WTC11 (cell line): ENCODE measurements at regions not wholly inside any gene's neighbourhood (a gene's known extent, or its start where the extent isn't known, plus 50 kb on each side); places are given as distances from the start of the nearest gene placed in this dataset.
A peak's percentile ranks its signal among the peaks of the same experiment; 100 is the strongest.

Experiments
- ATAC-seq: fragments of 200-7000 bp; cut with Tn5 transposase; 2 replicates; pipeline ENCODE4 v1.10.0; 2021; ENCODE audit warnings: mild to moderate bottlenecking, moderate library complexity
- CTCF ChIA-PET: fragments of 300-600 bp; sonication (Branson Sonifier 250); formaldehyde crosslinking; loops from one replicate; lab custom pipeline; 2021; ENCODE audit warnings: antibody characterized with exemption; lab: Charles Lee
- POLR2A ChIA-PET: fragments of 350-600 bp; sonication (Branson Sonifier 250); formaldehyde crosslinking; loops from one replicate; lab custom pipeline; 2021; ENCODE audit warnings: antibody characterized with exemption; lab: Charles Lee
- DNase-seq: peaks from one replicate; pipeline ENCODE4 v3.0.0; 2021; ENCODE audit warnings: low spot score
- H3K27ac Mint-ChIP-seq: 2 replicates; pipeline ENCODE4 v1.8.0; 2021; ENCODE audit warnings: mixed read lengths
- H3K27me3 Mint-ChIP-seq: 2 replicates; pipeline ENCODE4 v1.8.0; 2021; ENCODE audit warnings: low read depth, mild to moderate bottlenecking, moderate library complexity, mixed read lengths
- H3K36me3 Mint-ChIP-seq: 2 replicates; pipeline ENCODE4 v1.8.0; 2021; ENCODE audit warnings: mixed read lengths
- H3K4me1 Mint-ChIP-seq: 2 replicates; pipeline ENCODE4 v1.8.0; 2022; ENCODE audit warnings: mixed read lengths
- H3K4me3 Mint-ChIP-seq: 2 replicates; pipeline ENCODE4 v1.8.0; 2021; ENCODE audit warnings: mild to moderate bottlenecking, moderate library complexity, mixed read lengths
- H3K9me3 Mint-ChIP-seq: 2 replicates; pipeline ENCODE4 v1.8.0; 2021; ENCODE audit warnings: mixed read lengths
- AFF4 ChIP-seq: sonication (generic); formaldehyde crosslinking; IDR thresholded peaks from 2 replicates; pipeline ENCODE4 v1.8.1; 2023; ENCODE audit warnings: mild to moderate bottlenecking, missing genetic modification reagents, borderline replicate concordance
- CDX4 ChIP-seq: fragments of 250-450 bp; sonication (Bioruptor Pico); IDR thresholded peaks from 2 replicates; pipeline ENCODE4 v1.9.0; 2021; ENCODE audit warnings: moderate library complexity, mild to moderate bottlenecking, inconsistent platforms, borderline replicate concordance
- CREB1 ChIP-seq: sonication (generic); formaldehyde crosslinking; IDR thresholded peaks from 2 replicates; pipeline ENCODE4 v1.8.0; 2023; ENCODE audit warnings: mild to moderate bottlenecking, missing genetic modification reagents
- FOXP4 ChIP-seq: sonication (generic); formaldehyde crosslinking; IDR thresholded peaks from 2 replicates; pipeline ENCODE4 v1.8.0; 2022; ENCODE audit warnings: mild to moderate bottlenecking, missing genetic modification reagents
- GABPB1 ChIP-seq: sonication (generic); formaldehyde crosslinking; IDR thresholded peaks from 2 replicates; pipeline ENCODE4 v1.8.1; 2023; ENCODE audit warnings: mild to moderate bottlenecking, missing genetic modification reagents
- HMGA2 ChIP-seq: fragments of 250-450 bp; sonication (Bioruptor Pico); IDR thresholded peaks from 2 replicates; pipeline ENCODE4 v1.4.0; 2021; ENCODE audit warnings: mild to moderate bottlenecking, moderate library complexity
- MYBL2 ChIP-seq: sonication (generic); formaldehyde crosslinking; IDR thresholded peaks from 2 replicates; pipeline ENCODE4 v1.8.1; 2023; ENCODE audit warnings: mild to moderate bottlenecking, moderate library complexity, missing genetic modification reagents
- NFYB ChIP-seq: sonication (generic); formaldehyde crosslinking; conservative IDR thresholded peaks from 2 replicates; pipeline ENCODE4 v1.8.0; 2022; ENCODE audit warnings: low read depth, missing genetic modification reagents
- PREB ChIP-seq: sonication (generic); formaldehyde crosslinking; IDR thresholded peaks from 2 replicates; pipeline ENCODE4 v1.8.1; 2022; ENCODE audit warnings: mild to moderate bottlenecking, missing genetic modification reagents, moderate library complexity, borderline replicate concordance
- SMAD4 ChIP-seq: sonication (generic); formaldehyde crosslinking; IDR thresholded peaks from 2 replicates; pipeline ENCODE4 v1.8.0; 2022; ENCODE audit warnings: mild to moderate bottlenecking, missing genetic modification reagents
- SOX15 ChIP-seq: fragments of 250-450 bp; sonication (Bioruptor Pico); IDR thresholded peaks from 2 replicates; pipeline ENCODE4 v1.9.0; 2021; ENCODE audit warnings: mild to moderate bottlenecking
- TCF7 ChIP-seq: sonication (generic); formaldehyde crosslinking; IDR thresholded peaks from 2 replicates; pipeline ENCODE4 v1.8.0; 2022; ENCODE audit warnings: mild to moderate bottlenecking, low read depth, missing genetic modification reagents, moderate library complexity
- TP53 ChIP-seq: sonication (generic); formaldehyde crosslinking; IDR thresholded peaks from 2 replicates; pipeline ENCODE4 v1.8.1; 2023; ENCODE audit warnings: mild to moderate bottlenecking, missing genetic modification reagents
- USF1 ChIP-seq: sonication (generic); formaldehyde crosslinking; IDR thresholded peaks from 2 replicates; pipeline ENCODE4 v1.8.0; 2022; ENCODE audit warnings: mild to moderate bottlenecking, missing genetic modification reagents
- USF2 ChIP-seq: sonication (generic); formaldehyde crosslinking; IDR thresholded peaks from 2 replicates; pipeline ENCODE4 v1.8.1; 2023; ENCODE audit warnings: mild to moderate bottlenecking, missing genetic modification reagents, moderate library complexity
- ZBTB21 ChIP-seq: sonication (generic); formaldehyde crosslinking; IDR thresholded peaks from 2 replicates; pipeline ENCODE4 v1.8.1; 2023; ENCODE audit warnings: mild to moderate bottlenecking, missing genetic modification reagents, borderline replicate concordance
- ZNF396 ChIP-seq: fragments of 250-450 bp; sonication (Bioruptor Pico); IDR thresholded peaks from 2 replicates; pipeline ENCODE4 v1.8.0; 2021; ENCODE audit warnings: mild to moderate bottlenecking, moderate library complexity, borderline replicate concordance
- ZNF423 ChIP-seq: fragments of 250-450 bp; sonication (Bioruptor Pico); IDR thresholded peaks from 2 replicates; pipeline ENCODE4 v2.1.2; 2022; ENCODE audit warnings: mild to moderate bottlenecking, moderate library complexity
- ZNF671 ChIP-seq: fragments of 250-450 bp; sonication (Bioruptor Pico); IDR thresholded peaks from 2 replicates; pipeline ENCODE4 v1.8.0; 2021; ENCODE audit warnings: mild to moderate bottlenecking
- ZSCAN18 ChIP-seq: fragments of 250-450 bp; sonication (Bioruptor Pico); IDR thresholded peaks from 2 replicates; pipeline ENCODE4 v2.1.2; 2022; ENCODE audit warnings: mild to moderate bottlenecking, moderate library complexity

GRCh38 chr4:179028321-179028720 lies 1586.1 kb upstream of the AGA start:
- no peaks in the 10 kb centered on the region for H3K4me1 Mint-ChIP-seq
- TF ChIP-seq NFYB (CRISPR knock-in tag) (no peak), SMAD4 (CRISPR knock-in tag) (no peak), CREB1 (no peak), SOX15 (CRISPR knock-in tag) (no peak), TCF7 (CRISPR knock-in tag) (no peak), ZNF396 (no peak)
- TF ChIP-seq, all 79 proteins: peak for 0
- no peak overlapping the region for H3K4me3 Mint-ChIP-seq
- DNase-seq (no peak), ATAC-seq (no peak)
- H3K36me3 Mint-ChIP-seq, result peaks cover 8% of the 10 kb centered on the region
- ChIA-PET CTCF (no interaction called here), POLR2A (no interaction called here)
- peaks cover 21% of the 10 kb centered on the region for H3K9me3 Mint-ChIP-seq
- no peaks in the 10 kb centered on the region for H3K27me3 Mint-ChIP-seq
- no peak overlapping the region for H3K27ac Mint-ChIP-seq

GRCh38 chr4:179029683-179030082 lies 1587.4 kb upstream of the AGA start:
- Mint-ChIP-seq H3K9me3 (peaks cover 21% of the 10 kb centered on the region), H3K27me3 (no peaks in the 10 kb centered on the region), H3K4me1 (no peaks in the 10 kb centered on the region), H3K4me3 (no peak overlapping the region), H3K27ac (no peak overlapping the region), H3K36me3 (peaks cover 8% of the 10 kb centered on the region)
- CTCF ChIA-PET, result no interaction called here
- no peak for DNase-seq
- ATAC-seq, result no peak
- POLR2A ChIA-PET, result no interaction called here
- TF ChIP-seq HMGA2 (CRISPR knock-in tag) (peak; percentile 96), CDX4 (no peak), TP53 (no peak)

GRCh38 chr4:179040259-179040658 lies 1598.0 kb upstream of the AGA start:
- no peak for DNase-seq
- TF ChIP-seq MYBL2 (no peak), USF2 (CRISPR knock-in tag) (peak; percentile 78), PREB (no peak), SOX15 (CRISPR knock-in tag) (no peak), USF1 (CRISPR knock-in tag) (peak; percentile 69; the same call in 1 of the 2 replicates), ZSCAN18 (CRISPR knock-in tag) (no peak)
- Mint-ChIP-seq H3K27ac (no peak overlapping the region; the same call in 1 of the 2 replicates), H3K27me3 (no peaks in the 10 kb centered on the region), H3K9me3 (0 out of 2 replicates have a peak, but pooled peaks cover 4% of the 10 kb centered on the region), H3K36me3 (no peaks in the 10 kb centered on the region), H3K4me3 (no peak overlapping the region), H3K4me1 (peaks cover 4% of the 10 kb centered on the region; the same call in 1 of the 2 replicates)
- peak; percentile 56 for ATAC-seq
- CTCF ChIA-PET, result no interaction called here
- POLR2A ChIA-PET, result no interaction called here

GRCh38 chr4:179048839-179049453 lies 1606.7 kb upstream of the AGA start:
- no peak overlapping the region for H3K4me3 Mint-ChIP-seq
- no peaks in the 10 kb centered on the region for H3K36me3 Mint-ChIP-seq
- ATAC-seq (no peak), DNase-seq (no peak)
- H3K27ac Mint-ChIP-seq, result no peak overlapping the region
- H3K4me1 Mint-ChIP-seq, result no peaks in the 10 kb centered on the region
- POLR2A ChIA-PET, result no interaction called here
- CTCF ChIA-PET, result no interaction called here
- no peaks in the 10 kb centered on the region for H3K27me3 Mint-ChIP-seq
- H3K9me3 Mint-ChIP-seq, result peaks cover 3% of the 10 kb centered on the region
- TF ChIP-seq ZNF423 (no peak), AFF4 (CRISPR knock-in tag) (no peak), ZBTB21 (CRISPR knock-in tag) (no peak), GABPB1 (CRISPR knock-in tag) (no peak), FOXP4 (CRISPR knock-in tag) (no peak), ZNF671 (CRISPR knock-in tag) (no peak)
